GM12872 (cell line): ENCODE measurements at regions not wholly inside any gene's neighbourhood (a gene's known extent, or its start where the extent isn't known, plus 50 kb on each side); places are given as distances from the start of the nearest gene placed in this dataset.
A peak's percentile ranks its signal among the peaks of the same experiment; 100 is the strongest.

Experiments used
- TF ChIP-seq, protein P1 (sequence below): IDR thresholded peaks from 3 replicates; pipeline ENCODE4 v1.5.1; 2011; ENCODE audit warnings: low read depth, mild to moderate bottlenecking, low read length, moderate library complexity; ENCODE audit not compliant: insufficient read depth

DNA sequence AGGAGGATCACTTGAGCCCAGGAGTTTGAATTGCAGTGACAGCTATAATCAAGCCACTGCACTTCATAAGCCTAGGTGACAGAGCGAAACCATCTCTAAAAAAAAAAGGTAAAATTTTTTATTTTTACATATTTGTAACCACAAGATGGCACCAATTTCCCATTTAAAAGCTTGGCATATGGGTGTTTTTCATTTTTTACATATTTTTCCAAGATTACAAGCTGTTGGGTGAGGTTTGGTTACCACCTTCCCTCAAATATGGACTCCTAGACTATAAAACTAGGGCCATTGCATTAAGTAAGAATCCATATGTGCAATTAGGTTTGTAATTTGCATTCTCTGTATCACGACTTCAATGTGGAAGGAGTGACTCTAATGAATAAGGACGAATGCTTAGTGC, 129.3 kb upstream of the ACBD5 start:
- TF ChIP-seq, protein P1, sequence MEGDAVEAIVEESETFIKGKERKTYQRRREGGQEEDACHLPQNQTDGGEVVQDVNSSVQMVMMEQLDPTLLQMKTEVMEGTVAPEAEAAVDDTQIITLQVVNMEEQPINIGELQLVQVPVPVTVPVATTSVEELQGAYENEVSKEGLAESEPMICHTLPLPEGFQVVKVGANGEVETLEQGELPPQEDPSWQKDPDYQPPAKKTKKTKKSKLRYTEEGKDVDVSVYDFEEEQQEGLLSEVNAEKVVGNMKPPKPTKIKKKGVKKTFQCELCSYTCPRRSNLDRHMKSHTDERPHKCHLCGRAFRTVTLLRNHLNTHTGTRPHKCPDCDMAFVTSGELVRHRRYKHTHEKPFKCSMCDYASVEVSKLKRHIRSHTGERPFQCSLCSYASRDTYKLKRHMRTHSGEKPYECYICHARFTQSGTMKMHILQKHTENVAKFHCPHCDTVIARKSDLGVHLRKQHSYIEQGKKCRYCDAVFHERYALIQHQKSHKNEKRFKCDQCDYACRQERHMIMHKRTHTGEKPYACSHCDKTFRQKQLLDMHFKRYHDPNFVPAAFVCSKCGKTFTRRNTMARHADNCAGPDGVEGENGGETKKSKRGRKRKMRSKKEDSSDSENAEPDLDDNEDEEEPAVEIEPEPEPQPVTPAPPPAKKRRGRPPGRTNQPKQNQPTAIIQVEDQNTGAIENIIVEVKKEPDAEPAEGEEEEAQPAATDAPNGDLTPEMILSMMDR, result no peak

DNA sequence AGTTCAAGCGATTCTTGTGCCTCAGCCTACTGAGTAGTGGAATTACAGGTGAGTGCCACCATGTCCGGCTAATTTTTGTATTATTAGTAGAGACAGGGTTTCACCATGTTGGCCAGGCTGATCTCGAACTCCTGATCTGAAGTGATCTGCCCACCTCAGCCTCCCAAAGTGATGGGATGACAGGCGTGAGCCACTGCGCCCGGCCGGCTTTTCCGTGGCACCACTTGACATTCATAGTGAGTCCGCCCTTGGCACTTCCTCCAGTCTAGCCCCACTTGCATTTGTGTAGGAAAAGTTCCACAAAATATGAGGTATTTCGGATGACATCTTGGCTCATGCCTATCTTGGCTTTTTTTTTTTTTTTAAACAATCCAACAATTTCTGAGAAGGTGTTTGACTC, 128.1 kb upstream of the ACBD5 start:
- TF ChIP-seq, protein P1, result no peak

DNA sequence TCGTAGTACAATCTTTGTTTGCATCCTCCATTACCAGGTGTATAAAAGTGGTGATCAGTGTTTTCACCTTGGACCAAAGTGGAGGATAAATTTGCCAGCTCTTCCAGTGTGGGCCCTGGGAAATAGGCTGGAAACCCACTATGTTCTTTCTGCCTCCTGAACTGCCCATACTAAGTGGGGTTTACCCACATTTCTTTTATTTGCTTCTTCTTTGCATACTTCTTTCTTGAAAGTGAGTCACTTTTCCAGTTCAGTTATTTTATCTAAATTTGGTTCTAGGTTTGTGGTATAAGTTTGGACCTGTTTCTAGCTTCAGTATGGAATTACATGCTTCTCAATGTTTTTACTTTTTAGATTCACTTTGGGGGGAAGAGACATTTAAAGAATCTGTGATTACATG, 126.2 kb upstream of the ACBD5 start:
- TF ChIP-seq, protein P1, result no peak

DNA sequence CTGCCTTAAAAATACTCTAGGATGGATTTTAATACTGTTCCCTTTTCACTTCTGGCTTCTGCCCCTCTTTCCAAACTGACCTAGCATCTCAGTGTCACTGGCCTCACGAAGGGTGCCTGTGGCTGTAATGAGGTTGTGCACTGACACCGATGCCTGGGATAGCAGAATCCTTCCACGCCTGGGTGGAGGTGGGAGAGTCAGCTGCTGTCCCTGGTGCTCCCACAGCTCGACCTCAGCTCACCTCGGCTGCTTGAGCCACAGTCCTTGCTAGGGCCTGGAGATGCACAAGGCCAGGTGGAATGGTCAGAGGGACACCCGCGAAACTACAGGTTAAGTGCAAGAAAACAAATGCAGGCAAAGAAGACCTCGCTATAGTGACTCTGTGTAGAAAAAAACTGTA, 123.4 kb upstream of the ACBD5 start:
- TF ChIP-seq, protein P1, result no peak

DNA sequence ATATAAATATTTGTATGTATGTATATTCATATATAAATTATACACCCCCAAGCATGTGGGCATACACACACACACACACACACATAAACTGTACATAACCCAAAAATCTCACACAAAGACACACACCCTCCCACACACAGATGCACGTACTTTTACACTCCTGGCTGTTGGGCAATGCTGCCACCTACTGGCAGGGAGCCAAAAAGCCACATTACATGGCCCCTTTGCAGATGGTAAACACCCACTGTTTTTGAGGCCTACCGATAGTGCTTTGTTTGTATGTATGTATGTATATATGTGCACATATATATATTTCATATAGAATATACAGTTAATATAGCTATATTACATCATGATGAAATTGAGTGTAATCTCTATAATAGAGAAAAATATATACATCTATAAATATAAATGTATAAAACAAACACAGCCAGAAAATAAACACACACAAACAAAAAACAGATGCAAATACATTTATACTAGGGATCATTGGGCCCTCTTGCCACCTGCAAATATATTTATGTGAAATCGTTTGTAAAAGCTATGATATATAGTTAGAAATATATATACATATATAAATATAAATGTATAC, 120.1 kb upstream of the ACBD5 start:
- TF ChIP-seq, protein P1, result peak; percentile 87

DNA sequence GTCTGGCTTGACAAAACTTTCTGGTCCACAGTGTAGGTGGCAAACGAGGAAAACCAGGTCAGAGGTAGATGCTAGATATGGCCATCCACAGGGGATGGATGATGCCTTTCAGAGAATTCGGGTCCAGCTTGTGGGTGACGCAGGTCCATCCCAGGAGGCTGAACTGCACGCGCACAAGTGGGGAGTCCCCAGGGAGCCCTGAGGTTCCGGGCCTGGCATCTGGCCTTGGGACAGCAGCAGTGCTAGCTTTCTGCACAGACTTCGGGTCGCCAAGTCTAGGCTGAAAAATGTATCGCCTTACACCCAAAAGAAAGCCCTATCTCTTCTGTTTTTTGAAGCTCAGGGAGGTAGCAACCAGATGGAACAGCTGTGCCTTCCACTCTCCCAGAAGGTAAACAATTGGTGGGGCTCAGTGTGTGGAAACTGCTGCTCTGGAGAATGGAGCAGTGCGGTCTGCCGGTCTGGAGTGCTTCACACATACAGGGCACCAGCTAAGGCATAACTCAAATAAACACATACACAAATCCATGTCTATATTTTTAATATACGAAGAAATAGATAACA, 119.3 kb upstream of the ACBD5 start:
- TF ChIP-seq, protein P1, result no peak

DNA sequence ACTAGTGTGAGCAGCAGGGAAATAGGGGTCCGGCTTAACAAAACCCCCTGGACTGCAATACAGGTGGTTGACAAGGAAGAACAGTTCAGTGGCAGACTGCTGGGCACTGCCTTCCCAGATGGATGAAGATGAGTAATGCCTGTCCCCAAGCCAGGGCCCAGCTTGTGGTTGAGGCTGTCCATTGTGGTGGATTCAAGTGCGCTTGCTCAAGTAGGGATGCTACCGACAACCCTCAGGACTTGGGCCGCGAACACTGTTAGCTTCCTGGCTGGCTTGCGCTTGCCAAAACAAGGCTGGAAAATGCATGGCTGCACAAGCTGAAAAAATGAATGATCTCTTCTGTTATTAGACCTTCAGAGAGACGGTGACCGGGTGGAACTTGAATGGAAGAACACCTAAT, 116.1 kb upstream of the ACBD5 start:
- TF ChIP-seq, protein P1, result no peak
